Ishikawa (cell line): ENCODE measurements at regions not wholly inside any gene's neighbourhood (a gene's known extent, or its start where the extent isn't known, plus 50 kb on each side); places are given as distances from the start of the nearest gene placed in this dataset.

ENCODE experiments used
- CEBPB ChIP-seq: IDR thresholded peaks from 2 replicates; pipeline ENCODE4 v1.6.1; 2012
- EGR1 ChIP-seq: IDR thresholded peaks from 2 replicates; pipeline ENCODE4 v1.6.1; 2012
- EP300 ChIP-seq: IDR thresholded peaks from 2 replicates; pipeline ENCODE4 v1.6.1; 2012; ENCODE audit warnings: borderline replicate concordance
- MAX ChIP-seq: IDR thresholded peaks from 2 replicates; pipeline ENCODE4 v1.6.1; 2012
- RAD21 ChIP-seq: IDR thresholded peaks from 2 replicates; pipeline ENCODE4 v1.6.1; 2012; ENCODE audit warnings: low read depth
- TAF1 ChIP-seq: IDR thresholded peaks from 2 replicates; pipeline ENCODE4 v1.6.1; 2012; ENCODE audit warnings: low read depth, mild to moderate bottlenecking
- TCF12 ChIP-seq: IDR thresholded peaks from 2 replicates; pipeline ENCODE4 v1.6.1; 2012; ENCODE audit warnings: low read depth
- USF1 ChIP-seq: IDR thresholded peaks from 2 replicates; pipeline ENCODE4 v1.6.1; 2012
- YY1 ChIP-seq: IDR thresholded peaks from 2 replicates; pipeline ENCODE4 v1.6.1; 2012; ENCODE audit warnings: low read depth

GRCh38 chr6:119908157-119908556, 558.6 kb upstream of the MAN1A1 start:
- no peak for TF ChIP-seq TCF12
- TF ChIP-seq EP300, result no peak
- no peak for TF ChIP-seq MAX
- no peak for TF ChIP-seq USF1
- no peak for TF ChIP-seq CEBPB
- TF ChIP-seq EGR1, result no peak
- no peak for TF ChIP-seq YY1
- no peak for TF ChIP-seq RAD21
- no peak for TF ChIP-seq TAF1
